Left forelimb (tissue), 1 donor: ENCODE measurements at regions not wholly inside any gene's neighbourhood (a gene's known extent, or its start where the extent isn't known, plus 50 kb on each side); places are given as distances from the start of the nearest gene placed in this dataset.
"Not testable (repeated sequence)": the region's sequence is repeated elsewhere in the genome, so short reads cannot be mapped to it uniquely, and the experiment has no call there.

Experiments used
- DNase-seq: peaks from one replicate; pipeline ENCODE4 v3.0.0-alpha.2; 2018; ENCODE audit warnings: low spot score

DNA sequence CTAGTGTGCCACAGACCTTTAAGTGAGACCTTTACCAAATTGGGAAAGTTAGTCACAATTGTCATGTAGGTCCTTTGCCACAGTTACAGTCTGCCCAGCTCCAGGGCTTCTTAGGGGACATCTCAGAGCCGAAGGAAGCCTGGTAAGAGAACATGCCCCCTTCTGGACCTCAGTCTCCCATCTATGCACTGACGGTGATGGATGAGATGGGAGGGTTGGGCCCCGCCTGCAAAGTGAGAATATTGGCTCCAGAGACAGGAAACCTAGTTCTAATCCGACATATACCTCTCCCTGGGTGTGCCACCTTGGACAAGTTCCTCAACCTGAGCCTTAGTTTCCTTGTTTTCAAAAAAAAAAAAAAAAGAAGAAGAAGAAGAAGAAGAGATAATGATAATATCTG lies 85.1 kb upstream of the NAV2 start:
- peak; percentile 40 for DNase-seq

DNA sequence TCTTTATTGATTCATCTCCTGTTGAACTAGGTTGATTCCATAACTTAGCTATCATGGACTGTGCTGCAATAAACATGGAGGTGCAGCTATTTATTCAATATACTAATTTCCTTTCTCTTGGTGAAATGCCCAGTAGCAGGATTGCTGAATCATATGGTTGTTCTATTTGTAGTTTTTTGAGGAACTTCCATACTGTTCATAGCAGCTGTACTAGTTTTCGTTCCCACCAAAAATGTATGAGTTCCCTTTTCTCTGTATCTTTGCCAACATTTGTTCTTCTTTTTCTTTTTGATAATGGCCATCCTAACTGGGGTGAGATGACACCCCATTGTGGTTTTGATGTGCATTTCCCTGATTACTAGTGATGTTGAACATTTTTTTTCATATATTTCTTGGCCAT lies 87.2 kb upstream of the NAV2 start:
- DNase-seq: no peak

DNA sequence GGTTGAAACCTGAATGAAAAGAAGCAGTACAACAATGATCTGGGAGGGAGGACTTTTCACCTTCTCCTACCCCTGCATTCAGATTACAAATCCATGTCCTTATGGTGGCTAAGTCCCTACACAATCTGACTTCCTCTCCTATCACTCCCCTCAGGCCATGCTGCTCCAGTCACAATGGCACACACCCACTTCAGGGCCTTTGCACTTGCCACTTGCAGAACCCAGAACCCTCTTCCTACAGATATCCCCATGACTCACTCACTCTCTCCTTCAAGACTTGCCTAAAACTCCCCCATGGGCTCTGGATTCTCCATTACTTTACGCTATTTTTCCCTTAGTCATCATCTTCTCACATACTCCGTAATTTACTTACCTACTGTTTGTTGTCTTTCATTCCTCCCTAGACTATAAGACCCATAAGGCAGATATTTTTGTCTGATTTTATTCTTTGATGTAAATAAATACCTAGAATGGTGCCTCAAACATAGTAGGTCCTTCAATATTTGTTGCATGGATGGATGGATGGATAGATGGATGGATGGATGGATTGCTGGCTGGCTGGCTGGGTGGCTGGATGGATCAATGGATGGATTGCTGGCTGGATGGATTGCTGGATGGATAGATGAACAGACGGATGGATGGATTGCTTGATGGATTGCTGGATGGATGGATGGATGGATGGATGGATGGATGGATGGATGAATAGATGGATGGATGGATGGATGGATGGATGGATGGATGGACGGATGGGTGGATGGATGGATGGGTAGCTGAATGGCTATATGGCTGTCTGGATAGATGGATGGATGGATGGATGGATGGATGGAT lies 94.7 kb upstream of the NAV2 start:
- no peak for DNase-seq

DNA sequence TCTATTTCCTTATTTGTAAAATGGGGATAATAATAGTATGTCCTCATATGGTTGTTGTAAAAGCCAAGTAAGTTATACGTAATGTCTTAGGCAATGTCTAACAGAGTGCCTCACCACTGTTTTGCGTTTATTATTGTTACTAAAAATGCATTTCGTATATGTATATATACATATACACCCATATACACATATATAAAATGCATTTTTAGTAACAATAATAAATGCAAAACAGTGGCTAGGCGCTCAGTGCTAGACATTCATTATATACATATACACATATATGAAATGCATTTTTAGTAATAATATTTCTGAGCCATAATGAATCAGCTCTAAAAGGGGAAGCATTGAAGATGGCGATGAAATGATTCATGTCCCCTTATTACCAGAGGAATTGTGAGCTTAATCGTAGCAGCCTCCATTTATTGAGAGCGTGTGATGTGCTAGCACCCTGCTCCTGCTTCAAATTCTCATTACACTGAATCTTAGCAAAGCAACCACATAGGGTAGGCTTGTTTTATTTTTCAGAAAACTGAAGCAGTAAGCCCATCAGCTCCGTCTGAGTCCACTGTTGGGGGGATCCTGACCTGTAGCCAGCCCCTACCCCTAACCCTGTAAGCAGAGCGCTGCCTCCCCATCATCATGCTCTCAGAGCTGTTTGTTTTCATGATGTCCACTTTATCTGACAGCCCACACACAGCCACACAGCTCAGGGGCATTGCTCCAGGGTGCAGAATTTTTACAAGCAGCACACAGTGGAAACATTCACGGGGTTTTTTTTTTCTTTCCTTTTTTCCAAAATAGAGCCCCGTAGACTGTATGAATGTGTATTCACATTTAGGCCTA lies 97.1 kb upstream of the NAV2 start:
- DNase-seq: no peak

DNA sequence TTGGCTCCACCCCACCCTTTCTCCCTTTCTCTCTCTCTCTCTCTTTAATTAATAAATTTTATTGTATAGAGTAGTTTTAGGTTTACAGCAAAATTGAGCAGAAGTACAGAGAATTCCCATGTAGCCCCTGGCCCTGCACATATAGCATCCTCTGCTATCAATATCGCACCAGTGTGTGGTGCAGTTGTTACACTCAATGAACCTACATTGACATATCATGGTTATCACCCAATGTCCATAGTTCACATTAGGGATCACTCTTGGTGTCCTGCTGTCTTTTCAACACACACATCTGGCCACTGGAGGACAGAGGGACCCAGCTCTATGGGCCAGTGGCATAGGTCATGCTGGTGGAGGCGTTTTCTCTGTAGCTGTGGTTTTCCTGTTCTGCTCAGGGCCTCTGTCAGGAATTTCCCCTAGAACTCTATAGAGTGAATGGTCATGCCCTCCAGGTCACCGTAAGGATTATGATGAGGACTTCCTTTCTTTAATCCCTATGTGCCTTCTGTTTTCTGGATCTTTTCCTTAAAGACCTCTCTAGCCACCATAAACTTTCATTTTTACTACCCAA lies 98.2 kb upstream of the NAV2 start:
- no peak for DNase-seq

DNA sequence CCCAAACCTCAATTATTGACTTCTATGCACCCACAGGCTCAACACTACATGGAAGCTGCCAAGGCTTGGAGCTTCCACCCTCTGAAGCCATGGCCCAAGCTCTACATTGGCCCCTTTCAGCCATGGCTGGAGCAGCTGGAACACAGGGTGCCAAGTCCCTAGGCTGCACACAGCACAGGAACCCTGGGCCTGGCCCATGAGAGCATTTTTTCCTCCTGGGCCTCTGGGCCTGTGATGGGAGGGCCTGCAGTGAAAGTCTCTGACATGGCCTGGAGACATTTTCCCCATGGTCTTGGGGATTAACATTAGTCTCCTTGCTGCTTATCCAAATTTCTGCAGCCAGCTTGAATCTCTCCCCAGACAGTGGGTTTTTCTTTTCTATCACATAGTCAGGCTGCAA lies 100.6 kb upstream of the NAV2 start:
- not testable (repeated sequence) for DNase-seq

DNA sequence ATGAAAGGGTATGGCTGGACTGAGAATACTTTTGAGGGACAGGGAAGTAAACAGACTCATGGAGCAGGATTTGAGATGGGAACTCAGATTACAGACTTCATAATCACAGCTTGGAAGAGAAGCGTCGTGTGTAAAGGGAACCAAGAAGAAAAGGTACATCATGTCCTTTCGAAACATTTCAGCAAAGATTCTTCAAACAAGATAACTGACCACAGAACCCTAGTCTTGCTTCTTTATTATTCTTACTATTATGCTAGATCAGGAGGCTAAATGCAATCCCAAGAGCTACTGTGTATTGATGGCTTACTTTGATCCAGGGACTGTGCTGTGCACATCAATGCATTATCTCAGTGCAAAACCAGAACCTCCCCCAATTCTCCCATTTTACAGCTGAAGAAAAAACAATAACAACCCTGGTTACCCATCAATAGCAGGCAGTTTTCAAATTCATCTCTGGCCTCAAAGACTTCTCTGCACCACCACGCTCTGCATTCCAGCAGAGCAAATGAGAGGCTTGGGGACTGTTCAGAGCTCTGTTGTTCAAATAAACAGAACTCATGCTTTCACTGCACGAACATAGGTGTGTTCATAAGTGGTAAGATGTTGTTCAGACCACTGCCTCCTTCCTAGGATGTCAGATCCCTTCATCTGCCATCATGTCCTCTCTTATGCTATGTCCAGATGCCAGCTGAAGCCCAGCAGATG lies 104.8 kb upstream of the NAV2 start:
- DNase-seq: no peak

DNA sequence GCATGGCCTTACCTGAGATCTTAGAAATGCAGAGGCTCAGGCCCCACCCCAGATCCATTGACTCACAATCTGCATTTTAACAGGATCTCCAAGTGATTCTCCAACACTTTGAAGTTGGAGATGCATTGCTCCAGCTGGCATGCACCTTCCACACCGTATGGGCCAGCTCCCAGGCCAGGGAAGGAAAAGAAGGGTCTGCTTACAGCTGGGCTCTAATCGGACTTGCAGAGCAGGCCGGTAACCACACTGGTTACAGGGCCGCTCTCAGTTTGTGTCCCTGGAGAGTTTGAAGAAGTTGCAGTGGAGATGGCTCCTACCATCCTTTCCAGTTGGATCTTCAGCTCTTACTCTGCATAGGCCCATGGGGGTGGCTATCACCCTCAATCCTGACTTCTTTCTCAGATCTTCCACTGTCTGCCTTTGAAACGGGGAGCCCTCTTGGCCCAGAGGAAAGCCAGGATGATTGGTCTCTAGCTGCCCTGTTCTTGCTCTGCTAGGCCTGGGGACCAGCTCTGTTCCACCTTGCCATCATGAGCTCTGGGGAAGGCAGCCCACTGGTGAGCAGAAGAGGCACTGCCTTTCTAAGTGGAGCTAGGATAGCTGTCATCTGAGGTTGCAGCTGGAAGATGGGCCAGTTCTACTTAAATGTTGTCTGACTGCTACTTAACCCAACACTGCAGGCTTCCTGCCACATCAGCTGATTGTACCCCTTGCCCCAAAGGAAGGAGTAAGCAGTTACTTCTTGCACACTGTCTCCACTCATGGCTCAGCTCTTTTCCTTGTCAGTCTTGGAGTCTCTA lies 105.6 kb upstream of the NAV2 start:
- no peak for DNase-seq

DNA sequence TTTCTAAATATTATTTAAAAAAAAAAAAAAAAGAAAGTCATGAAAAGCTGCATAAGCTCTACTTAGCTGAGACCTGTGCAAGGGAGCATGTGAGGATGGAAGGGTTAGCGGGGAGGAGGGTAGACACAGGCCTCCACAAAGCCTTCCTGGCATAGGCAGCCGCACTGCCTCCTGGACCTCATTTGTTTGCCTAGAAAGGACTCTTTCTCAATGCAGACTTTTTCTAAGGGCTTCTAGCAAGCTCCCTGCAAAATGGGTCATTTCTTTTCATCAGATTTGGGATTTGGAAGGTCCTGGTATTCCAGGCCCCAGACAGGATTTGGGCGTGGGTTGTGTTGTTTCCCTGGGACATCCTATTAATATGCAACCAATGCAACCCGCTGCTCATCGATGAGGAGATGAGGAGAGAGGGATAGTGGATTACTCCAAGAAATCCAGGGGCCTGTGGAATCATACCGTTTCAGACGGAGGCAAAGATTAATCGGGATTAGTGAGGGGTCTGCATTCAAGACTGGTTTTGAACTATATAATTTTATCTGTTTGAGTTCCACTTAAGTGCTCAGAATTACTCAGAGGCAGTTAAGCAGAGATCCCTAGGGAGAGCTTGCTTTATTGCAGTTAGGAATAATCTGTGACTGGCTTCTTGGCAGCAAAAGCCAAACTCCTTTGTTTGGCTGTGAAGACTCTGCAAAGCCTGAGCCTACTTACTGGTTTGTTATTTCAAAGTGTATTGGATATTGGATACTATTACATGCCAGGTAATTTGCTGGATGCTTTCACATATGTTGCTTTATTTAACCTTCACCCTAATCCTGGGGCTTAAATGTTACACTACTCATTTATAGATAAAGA lies 106.9 kb upstream of the NAV2 start:
- no peak for DNase-seq

DNA sequence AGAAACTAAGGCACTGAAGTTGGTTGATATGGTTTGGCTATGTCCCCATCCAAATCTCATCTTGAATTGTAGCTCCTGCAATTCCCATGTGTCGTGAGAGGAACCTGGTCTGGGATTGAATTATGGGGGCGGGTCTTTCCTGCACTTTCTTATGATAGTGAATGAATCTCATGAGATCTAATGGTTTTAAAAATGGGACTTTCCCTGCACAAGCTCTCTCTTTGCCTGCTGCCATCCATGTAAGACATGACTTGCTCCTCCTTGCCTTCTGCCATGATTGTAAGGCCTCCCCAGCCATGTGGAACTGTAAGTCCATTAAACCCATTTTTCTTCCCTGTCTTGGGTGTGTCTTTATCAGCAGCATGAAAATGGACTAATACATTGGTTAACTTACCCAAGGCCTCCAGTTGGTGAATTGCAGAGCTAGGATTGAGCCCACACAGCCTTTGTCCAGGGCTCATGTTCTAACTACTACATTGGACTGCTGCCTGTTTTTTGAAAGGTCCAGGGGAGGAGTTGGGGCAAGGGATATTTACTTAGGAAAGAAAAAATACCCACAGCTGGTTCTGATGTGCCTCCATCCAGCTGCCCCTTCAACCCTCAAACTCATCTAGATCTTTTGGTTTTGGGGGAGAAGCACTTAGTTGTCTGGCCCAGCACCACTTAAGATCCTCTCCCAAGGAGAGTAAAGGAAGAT lies 107.8 kb upstream of the NAV2 start:
- DNase-seq: no peak

DNA sequence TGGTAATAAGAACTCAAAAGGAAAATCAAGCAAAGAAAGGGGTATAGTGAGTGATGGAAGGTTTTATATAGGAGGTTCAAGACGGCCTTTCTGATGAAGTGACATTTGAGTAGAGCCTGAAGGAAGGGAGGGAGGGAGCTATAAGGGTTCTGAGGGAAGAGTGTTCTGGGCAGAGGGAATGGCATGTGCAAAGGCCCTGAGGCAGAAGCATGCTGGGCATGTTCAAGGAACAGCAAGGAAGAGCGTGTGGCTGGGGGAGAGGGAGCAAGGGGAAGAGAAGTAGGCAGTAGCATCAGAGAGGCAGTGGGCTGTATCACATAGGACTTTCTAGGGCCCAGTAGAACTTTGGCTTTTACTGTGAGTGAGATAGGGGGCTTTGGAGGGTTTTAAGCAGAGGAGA lies 108.9 kb upstream of the NAV2 start:
- DNase-seq: no peak

DNA sequence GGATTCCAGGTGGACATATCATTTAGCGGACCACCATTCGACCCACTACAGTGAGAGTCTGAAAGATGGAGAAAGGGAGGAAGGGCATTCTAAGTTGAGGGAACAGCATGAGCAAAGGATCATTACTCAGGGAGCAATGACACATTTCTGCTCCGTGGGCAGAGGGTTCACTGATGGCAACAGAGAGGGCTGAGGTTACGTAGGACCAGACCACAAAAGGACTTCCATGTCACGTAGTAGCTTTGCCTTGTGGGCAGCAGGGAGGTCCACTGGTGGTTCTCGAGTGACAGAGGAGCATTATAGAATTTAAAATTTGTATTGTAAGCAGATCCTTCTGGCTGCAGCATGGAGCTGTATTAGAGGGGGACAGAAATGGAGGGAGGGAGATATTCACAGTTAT lies 109.7 kb upstream of the NAV2 start:
- DNase-seq: no peak

DNA sequence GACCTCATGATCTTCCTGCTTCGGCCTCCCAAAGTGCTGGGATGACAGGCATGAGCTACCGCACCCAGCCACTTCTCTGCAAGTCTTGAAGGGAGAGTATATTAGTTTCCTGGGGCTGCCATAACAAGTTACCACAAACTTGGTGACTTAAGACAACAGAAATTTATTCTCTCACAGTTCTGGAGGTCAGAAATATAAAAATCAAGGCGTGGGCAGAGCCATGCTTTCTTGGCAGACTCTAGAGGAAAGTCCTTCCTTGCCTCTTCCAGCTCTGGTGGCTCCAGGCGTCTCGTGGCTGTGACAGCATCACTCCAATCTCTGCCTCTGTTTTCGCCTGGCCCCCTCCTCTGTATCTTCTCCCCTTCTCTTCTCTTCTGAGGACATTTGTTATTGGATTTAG lies 110.2 kb upstream of the NAV2 start:
- no peak for DNase-seq

DNA sequence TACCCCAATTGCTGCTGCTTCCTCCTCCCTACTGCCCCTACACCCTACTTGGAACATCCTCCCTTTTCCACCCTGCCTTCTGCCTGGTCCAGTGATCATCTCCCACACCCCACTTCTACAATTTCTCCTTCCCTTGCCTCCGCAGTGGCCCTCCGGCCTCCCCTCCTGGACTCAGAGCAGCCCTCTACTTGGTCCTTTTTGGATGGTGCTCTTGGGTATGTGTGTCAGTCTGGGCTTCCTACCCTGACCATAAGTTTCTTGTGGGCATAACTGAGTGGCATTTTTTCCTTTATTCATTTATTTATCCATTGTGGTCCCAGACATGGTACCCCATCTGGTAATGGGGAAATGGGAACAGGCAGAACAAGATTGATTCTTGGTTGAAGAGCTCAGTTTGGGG lies 111.4 kb upstream of the NAV2 start:
- no peak for DNase-seq

DNA sequence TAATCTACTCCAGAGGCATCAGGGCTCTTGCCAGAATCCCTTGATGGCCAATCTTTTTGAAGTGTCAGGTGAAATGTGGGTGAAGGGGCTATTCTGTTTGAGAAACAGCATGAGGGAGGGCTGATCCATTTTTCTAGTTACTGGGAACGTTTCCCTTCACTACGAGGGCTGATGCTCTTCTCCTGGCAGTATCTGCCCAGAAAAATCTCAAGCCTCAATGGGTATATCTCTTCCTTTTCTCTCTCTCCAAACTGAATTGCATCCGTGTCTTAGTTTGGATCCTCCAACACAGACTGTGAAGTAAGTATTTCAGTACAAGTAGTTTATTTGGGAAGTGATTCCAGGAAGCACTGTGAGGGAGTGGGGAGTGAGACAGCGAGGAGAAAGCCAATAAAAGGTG lies 113.0 kb upstream of the NAV2 start:
- DNase-seq: no peak

DNA sequence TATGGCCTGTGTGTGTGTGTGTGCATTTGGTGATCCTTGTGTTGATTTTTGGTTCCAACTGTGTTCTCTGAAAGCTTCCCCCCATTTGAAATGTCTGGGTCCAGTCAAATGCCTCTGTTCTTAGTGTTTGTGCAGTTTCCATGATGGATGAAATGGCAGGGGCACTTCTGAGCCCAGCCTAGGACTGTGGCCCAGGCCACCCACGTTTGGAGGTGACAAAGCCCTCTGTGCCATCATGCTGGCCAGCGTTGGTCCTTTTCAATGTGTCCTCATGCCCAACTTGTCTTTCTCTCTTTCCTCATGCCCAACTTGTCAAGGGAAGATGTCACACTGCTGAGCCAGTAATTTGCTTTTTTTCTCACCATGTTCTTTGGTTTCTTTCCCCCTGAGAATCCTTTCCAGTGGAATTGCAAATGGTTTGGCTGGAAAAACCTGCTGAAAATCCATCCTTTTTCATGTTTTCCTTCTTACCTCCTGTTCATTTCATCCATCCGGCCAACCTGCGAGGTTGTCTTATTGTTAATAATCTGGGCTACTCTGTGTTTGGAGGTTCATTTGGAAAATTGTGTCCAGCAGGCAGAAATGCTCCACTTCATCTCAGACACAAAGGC lies 113.7 kb upstream of the NAV2 start:
- no peak for DNase-seq

DNA sequence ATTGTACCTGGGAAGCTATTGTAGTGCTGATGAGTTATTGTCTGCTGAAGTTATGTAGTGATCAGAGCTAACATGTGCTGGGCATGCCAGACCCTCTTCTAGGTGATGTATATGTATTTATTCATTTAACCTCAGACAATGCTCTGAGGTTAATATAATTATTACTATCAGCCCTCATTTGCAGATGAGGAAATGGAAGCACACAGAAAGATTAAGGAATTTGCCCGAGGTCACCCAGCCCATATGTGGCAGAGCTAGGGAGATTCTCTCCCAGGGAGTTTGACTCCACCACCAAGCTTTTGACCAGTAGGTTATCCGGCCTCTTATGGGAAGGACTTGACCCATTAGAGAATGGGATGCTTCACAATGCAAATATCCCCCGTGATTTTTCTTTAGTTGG lies 114.2 kb upstream of the NAV2 start:
- DNase-seq: no peak

DNA sequence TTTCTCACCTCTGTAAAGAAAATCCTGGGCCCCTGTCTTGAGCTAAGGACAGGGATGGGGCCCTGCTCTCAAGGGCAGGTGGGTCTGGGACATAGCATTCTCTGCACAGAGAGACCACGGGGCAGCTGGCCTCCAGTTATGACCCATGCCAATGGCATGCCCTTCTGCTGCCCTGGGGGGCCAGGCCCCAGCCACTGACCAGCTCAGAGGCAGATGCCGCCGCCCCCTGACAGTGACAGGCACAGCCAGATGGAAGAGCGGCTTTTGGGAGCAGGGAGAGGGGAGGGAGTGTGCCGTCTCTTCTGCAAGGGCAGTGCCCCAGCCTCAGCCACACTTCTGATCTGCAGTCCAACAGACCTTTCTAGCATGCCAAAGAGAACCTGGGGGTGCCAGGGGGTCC lies 114.8 kb upstream of the NAV2 start:
- no peak for DNase-seq

DNA sequence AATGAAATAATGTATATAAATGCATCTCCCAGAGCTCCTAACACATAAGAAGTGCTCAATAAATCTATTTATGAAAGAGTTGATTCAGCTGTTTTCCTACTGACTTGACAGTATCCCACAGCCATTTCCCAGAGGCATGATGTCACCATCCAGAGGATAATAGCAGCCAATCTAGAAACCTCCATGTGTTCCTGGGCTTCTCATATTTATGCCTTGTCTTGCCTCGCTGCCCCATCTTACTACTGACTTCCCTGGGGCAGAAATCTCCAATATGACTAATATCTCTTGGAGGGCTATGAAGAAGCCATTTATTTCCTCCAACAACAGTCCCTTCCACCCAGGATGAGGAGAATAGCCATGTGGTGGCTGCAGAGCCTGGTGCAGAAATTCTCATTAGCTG lies 115.4 kb upstream of the NAV2 start:
- no peak for DNase-seq
